ENCODE measurements at regions not wholly inside any gene's neighbourhood (a gene's known extent, or its start where the extent isn't known, plus 50 kb on each side); places are given as distances from the start of the nearest gene placed in this dataset.

DNA sequence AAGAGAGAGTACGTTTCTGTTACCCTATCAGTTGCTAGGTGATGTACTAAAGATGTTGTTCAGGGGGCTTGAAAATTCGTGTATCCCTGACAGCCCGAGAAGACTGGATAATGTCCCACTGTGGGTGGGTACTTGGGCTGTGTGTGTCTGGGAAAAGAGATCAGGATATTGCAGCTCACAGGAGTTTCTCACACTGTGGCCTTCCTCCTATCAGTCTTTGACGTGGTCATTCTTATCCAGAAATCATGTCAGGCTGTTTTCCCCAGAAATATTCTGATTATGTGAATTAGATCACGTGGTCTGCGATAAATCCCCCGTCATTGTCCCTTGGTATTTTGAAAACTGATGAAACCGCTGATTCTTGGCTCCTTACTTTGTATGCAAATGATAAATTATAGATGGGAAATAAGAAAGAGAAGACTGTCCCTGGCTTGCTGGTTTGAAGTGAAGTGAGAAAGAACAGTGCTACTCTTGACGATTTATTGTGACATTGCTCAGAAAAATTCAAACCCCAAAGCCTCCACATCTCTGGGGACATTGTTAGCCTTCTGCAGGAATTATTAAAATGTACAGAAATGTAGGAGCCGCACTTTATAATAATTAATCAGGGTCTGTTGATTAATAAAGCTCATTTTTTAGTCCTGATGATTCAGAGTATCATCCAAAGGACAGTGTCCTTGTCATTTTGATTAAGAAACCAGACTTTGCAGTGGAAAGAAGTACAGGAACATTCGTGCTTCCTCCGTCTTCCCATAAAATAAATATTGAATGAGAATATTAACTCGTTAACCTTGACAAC is 167.5 kb upstream of the TSHZ2 start:
- intact Hi-C loops (cut with DNase I), result no loop called here
- Histone ChIP-seq H3K9me3 (no peaks in the 10 kb centered on the region), H3K27me3 (ENCODE audit: low read depth) (no peaks in the 10 kb centered on the region), H3K27ac (no peak overlapping the region), H3K36me3 (no peaks in the 10 kb centered on the region), H3K4me3 (no peak overlapping the region), H3K4me1 (no peaks in the 10 kb centered on the region)
- TF ChIP-seq, protein P1, sequence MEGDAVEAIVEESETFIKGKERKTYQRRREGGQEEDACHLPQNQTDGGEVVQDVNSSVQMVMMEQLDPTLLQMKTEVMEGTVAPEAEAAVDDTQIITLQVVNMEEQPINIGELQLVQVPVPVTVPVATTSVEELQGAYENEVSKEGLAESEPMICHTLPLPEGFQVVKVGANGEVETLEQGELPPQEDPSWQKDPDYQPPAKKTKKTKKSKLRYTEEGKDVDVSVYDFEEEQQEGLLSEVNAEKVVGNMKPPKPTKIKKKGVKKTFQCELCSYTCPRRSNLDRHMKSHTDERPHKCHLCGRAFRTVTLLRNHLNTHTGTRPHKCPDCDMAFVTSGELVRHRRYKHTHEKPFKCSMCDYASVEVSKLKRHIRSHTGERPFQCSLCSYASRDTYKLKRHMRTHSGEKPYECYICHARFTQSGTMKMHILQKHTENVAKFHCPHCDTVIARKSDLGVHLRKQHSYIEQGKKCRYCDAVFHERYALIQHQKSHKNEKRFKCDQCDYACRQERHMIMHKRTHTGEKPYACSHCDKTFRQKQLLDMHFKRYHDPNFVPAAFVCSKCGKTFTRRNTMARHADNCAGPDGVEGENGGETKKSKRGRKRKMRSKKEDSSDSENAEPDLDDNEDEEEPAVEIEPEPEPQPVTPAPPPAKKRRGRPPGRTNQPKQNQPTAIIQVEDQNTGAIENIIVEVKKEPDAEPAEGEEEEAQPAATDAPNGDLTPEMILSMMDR (IDR thresholded peaks at IDR 0.05), result no peak
- no peak for ATAC-seq
- no peak for DNase-seq

DNA sequence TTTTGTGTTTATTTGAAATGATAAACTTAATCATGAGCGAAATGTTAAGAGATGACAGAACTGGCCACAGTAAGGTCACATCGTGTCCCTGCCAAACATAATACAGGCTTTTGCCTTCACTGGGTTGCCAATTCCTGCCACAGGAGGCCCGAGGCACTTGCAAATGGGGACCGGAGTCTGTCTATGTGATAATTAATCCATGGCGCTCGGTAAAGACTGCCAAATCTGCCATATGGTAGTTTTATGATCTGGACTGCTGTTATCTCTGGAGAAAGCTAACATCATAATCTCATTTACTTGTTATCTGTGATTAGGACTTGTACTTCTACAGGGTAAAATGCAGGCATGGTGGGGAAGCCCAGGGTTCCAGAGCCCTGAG is 170.5 kb upstream of the TSHZ2 start:
- ATAC-seq (no peak), DNase-seq (no peak)
- Histone ChIP-seq H3K27me3 (ENCODE audit: low read depth) (no peaks in the 10 kb centered on the region), H3K36me3 (no peaks in the 10 kb centered on the region), H3K4me3 (no peak overlapping the region), H3K27ac (no peak overlapping the region), H3K4me1 (no peaks in the 10 kb centered on the region), H3K9me3 (no peaks in the 10 kb centered on the region)
- TF ChIP-seq, protein P1 (IDR thresholded peaks at IDR 0.05), result no peak
- intact Hi-C loops (cut with DNase I), result no loop called here

DNA sequence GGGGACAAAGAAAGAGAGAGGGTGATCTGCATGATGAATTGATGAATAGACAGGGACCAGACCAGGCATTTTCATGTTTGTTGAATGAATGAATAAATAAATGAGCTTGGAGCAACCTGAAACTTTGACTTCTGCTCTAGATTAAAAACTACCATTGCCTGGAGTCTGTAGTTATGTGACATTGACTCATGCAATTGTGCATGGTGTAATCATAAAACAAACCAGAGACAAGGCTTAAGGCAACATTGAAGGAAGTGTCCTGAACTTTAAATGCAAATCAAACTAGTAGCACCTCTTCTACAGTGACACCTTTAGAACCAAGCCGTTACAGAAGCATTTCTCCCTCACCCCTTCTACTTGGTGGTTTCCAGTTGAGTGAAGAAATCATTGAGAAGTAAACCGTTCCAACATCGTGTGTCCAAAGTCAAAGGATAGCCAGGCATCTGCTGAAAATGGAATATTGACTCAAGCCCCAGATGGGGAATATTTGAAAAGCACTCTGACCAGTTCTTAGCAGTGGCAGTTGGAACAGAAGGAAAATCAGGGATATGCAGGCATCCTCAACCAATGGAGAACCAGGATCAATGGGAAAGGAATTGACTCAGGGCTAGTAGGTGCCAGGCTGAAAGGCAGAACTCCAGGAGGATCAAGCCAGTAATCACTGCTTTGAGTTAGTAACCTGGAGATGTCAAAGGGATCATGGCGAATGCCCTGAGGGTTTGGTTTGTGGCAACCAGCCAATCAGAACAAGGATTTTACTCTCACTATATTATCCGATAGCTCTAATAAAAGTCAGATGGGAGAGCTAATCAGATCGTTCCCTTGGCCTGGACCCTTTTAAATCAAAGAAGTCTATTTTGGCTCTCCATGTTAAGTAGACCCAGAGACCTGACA is 171.2 kb upstream of the TSHZ2 start:
- H3K9me3 ChIP-seq, result no peaks in the 10 kb centered on the region
- ATAC-seq, result no peak
- no peaks in the 10 kb centered on the region for H3K36me3 ChIP-seq
- DNase-seq, result no peak
- no peaks in the 10 kb centered on the region for H3K27me3 ChIP-seq (ENCODE audit: low read depth)
- H3K27ac ChIP-seq, result no peak overlapping the region
- intact Hi-C loops (cut with DNase I), result no loop called here
- no peaks in the 10 kb centered on the region for H3K4me1 ChIP-seq
- no peak overlapping the region for H3K4me3 ChIP-seq
- TF ChIP-seq, protein P1 (IDR thresholded peaks at IDR 0.05), result no peak

DNA sequence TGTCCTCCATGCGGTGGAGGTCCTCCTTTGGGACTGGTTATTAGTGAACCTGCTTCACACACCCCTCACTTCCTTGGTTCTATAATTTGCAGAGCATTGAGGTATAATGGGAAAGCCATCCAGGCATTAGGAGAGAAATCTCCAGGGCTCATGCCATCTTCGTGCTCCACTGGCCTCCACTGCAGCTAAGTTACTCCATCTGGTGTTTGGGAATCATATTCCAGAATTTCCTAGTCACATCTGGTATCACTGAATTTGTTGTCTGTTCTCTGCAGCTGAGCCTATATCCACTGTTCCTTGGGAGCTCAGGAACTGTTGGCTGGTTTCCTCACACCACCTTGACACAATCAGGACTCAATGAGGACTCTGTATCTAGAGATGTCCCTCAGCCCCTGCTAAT is 173.0 kb upstream of the TSHZ2 start:
- intact Hi-C loops (cut with DNase I), result no loop called here
- DNase-seq (no peak), ATAC-seq (no peak)
- no peaks in the 10 kb centered on the region for H3K36me3 ChIP-seq
- H3K4me1 ChIP-seq, result no peaks in the 10 kb centered on the region
- no peaks in the 10 kb centered on the region for H3K9me3 ChIP-seq
- no peak overlapping the region for H3K27ac ChIP-seq
- H3K4me3 ChIP-seq, result no peak overlapping the region
- TF ChIP-seq, protein P1 (IDR thresholded peaks at IDR 0.05), result no peak
- H3K27me3 ChIP-seq (ENCODE audit: low read depth), result no peaks in the 10 kb centered on the region

DNA sequence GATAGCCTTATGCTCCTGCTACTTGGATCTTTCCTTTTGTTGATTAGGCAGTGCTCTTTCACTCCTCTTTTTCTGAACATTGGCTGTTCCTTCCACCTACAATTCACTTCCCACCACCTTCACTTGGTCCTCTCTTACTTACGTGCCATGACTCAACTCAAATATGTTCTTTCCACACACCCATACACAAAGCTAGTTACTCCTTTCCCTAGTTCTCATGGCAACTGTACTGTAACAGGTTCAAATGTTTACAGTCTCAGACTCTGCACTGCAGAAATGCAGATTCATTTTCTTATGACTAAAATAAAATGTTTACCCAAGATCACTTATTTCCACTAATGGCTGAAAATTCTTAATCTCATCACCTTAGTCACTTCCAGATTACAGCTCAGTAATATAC is 174.0 kb upstream of the TSHZ2 start:
- Histone ChIP-seq H3K36me3 (no peaks in the 10 kb centered on the region), H3K9me3 (no peaks in the 10 kb centered on the region), H3K4me1 (no peaks in the 10 kb centered on the region), H3K4me3 (no peak overlapping the region), H3K27me3 (ENCODE audit: low read depth) (no peaks in the 10 kb centered on the region), H3K27ac (no peak overlapping the region)
- DNase-seq (no peak), ATAC-seq (no peak)
- TF ChIP-seq, protein P1 (IDR thresholded peaks at IDR 0.05), result no peak
- intact Hi-C loops (cut with DNase I), result no loop called here

Measured in lower lobe of right lung (tissue), 2 donors.